GM19438 (cell line): ENCODE measurements at regions not wholly inside any gene's neighbourhood (a gene's known extent, or its start where the extent isn't known, plus 50 kb on each side); places are given as distances from the start of the nearest gene placed in this dataset.

Experiments
- ATAC-seq: cut with Tn5 transposase; IDR thresholded peaks from one replicate; pipeline ENCODE4 v1.9.1; 2021; ENCODE audit warnings: low read depth; ENCODE audit not compliant: unreplicated experiment

GRCh38 chr5:8456846-8457186 is 587.9 kb downstream of the MTRR start:
- ATAC-seq = no peak

DNA sequence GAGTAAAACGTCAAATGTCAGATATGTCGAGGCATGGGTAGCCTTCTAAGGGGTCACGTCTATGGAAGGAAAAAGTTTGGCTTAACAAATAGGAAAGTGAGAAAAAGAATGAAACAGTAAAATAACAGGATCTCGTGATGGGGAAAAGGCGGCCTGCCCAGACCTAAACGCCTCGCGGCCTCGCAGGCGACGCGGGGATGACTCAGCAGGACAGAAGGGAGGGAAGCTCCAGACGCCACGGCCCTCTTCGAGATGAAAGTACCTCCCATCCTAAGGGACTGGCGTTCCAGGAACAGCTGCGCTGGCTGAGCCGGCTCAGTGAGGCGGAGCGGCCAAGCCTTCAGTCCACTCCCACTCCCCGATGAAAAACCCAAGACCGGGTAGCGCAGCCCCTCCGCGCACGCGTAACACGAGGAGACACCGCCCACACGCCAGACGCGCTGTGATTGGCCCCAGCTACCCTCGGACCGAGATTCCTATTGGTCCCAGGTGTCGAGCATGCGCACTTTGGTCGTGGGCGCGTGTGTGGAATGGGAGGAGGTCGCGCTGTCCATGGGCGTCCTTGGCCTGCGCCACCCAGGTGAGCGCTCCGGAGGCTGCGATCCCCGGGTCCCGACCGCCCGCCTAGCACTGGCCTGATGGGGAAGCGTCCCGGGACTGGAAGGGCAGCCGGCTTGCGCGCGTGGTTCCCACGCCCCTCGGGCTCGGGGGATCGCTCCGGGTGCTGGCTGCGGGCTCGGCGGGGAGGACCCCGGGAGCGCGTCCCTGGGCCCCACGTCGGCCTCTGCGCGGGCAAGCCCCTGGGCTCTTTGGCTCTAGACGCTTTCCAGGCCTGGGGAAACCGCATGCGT is 588.5 kb downstream of the MTRR start:
- no peak for ATAC-seq

DNA sequence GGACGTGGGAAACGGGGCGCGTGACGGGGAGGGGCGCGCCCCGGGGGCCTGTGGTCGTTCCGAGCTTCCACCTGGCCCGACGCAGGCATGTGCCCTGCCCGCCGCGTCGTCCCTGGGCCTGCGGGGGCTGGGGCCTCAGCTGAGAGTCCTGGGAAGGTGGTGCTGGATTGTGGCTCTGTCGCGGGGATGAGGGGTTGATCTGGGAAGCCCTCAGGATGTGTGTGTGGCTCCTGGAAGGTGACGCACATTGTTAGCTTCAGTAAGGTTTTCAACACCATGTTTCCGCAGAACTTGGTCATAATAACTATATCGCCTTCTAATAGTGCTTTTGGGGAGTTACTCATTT is 589.1 kb downstream of the MTRR start:
- ATAC-seq = no peak

DNA sequence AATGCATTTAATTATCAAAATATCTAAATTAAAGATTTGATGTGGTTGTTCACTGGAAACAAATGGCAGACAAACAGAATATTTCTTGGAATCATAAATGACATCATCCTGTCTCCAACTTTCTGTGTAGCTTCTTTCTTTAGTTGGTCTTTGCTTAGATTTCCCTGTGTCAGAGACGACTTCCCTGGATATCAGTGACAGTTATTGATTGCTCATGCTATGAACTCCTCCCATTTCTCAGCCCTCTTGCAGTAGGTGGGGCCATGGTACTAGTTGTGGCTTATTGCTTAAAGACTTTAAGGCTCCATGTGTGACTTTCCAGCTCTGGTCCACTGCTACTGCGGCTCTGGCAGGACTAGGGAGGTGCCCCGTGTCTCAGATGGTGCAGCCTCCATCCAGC is 592.6 kb downstream of the MTRR start:
- no peak for ATAC-seq

DNA sequence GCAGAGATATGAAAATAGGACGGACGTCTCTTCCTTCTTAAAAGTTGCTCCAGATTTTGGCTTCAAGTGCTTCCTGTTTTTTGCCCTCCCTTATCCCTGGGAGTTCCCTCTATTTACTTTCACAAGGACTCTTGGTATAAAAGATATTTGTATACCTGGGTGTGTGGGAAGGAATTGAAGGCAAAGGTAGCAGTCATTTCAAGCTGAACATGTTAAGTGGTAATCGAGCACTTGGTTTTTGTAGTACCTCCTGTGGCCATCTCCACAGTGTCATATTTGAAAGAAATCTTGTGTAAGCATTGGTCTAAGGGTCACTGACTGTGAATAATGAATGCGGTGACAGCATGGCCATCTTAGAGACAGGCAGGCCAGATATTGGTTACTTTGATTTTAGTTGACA is 593.6 kb downstream of the MTRR start:
- no peak for ATAC-seq

DNA sequence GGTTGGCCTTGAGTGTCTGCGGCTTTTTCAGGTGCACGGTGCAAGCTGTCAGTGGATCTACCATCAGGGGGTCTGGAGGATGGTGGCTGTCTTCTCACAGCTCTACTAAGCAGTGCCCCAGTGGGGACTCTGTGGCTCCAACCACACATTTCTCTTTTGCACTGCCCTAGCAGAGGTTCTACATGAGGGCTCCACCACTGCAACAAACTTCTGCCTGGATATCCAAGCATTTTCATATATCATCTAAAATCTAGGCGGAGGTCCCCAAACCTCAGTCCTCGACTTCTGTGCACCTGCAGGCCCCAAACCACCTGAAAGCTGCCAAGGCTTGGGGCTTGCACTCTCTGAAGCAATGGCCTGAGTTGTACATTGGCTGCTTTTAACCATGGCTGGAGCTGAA is 601.5 kb downstream of the MTRR start:
- no peak for ATAC-seq

- ATAC-seq = no peak
Observed at GRCh38 chr5:8471581-8471980, 602.6 kb downstream of the MTRR start.

DNA sequence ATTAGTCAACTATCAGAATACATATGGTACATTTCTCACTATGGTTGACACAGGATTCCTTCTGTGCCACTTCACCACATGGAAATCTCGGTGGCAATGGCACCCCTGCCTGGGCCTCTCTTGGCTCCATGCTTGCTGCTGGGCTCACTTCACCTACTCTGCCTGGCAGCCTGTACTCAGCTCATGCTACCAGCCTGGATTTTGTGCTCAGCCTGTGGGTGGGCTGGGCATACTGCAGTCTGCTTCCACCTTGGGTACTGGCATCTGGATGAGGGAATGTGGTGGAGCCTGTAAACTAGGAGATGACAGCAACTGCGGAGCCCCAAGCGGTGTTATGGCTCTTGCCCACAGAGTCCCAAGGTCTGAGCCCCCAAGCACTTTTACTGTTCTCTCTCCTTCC is 604.1 kb downstream of the MTRR start:
- ATAC-seq = no peak

DNA sequence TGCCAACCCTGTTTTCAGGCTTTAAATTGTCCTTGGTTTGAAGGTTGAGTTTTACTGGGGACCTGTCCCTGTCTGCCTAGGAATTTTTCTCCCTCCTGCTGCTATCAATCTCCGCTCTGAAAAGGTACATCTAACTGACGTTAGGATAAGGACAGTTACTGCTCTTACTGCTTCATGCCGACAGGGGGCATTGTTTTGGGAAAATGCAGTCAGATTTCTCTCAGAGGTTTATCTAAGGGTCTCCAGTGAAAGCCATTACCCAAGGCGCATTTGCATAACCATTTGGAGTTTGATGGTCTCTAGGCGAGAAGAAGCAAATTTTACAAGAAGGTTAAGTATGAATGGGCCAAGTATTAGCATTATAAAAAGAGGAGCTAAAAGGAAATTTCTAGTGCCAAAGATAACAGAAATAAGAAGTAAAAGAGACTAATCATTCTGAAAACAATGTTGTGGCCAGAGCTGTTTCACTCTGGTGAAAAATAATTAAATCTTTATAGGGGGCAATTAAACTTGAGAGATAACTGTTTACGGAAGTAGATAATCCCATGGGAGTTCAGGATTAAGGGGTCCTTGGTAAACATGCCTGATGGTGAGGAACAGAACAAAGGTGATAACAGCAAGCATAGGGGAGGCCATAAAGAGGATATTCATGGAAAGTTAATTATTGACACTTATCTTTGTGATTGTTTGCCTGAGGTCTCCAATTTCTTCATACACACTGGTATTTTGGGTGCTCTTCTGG is 605.0 kb downstream of the MTRR start:
- no peak for ATAC-seq

- no peak for ATAC-seq
Observed at GRCh38 chr5:8474569-8474930, 605.6 kb downstream of the MTRR start.

GRCh38 chr5:8478326-8478725 is 609.4 kb downstream of the MTRR start:
- ATAC-seq = no peak

DNA sequence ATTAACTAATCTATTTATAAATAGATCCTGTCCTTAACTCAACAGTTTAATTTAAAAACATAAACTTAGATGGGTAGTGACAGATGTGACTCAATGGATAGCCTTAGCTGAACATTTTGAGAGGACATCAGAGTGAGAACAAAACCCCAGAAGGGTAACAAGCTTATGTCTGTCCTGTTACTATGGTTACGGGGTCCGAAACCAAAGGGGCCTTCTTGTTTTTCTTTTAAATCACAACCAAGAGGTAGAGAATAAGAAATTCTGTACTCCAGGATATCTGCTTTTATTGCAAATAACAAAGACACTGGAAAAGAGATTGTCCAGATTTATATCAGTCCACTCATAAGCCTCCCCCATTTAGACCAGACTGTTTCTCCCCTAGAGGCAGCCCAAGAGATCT is 612.1 kb downstream of the MTRR start:
- ATAC-seq = no peak

GRCh38 chr5:8491254-8491653 is 622.3 kb downstream of the MTRR start:
- no peak for ATAC-seq

GRCh38 chr5:8493176-8493575 is 624.2 kb downstream of the MTRR start:
- ATAC-seq = no peak

GRCh38 chr5:8500426-8500825 is 631.5 kb downstream of the MTRR start:
- ATAC-seq = no peak

- no peak for ATAC-seq
Observed at GRCh38 chr5:8505196-8505595, 636.2 kb downstream of the MTRR start.

- ATAC-seq = no peak
Observed at GRCh38 chr5:8508231-8508630, 639.3 kb downstream of the MTRR start.

DNA sequence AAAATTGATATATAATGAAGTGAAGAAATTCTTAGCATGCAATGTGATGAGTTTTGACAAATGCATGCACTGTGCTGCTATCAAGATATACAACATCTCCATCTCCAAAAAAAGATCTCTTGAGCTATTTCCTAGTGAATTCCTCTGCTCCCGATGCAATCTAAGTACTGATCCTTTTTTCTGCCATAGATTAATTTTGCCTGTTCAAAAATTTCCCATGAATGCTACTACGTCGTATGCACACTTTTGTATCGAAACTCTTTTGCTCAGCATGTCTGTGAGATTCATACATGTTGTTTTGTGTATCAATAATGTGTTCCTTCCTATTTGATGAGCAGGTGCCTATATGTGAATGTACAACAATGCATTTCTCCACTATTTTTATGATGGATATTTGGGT is 647.4 kb downstream of the MTRR start:
- no peak for ATAC-seq

- ATAC-seq = no peak
Observed at GRCh38 chr5:8517456-8517855, 648.5 kb downstream of the MTRR start.

DNA sequence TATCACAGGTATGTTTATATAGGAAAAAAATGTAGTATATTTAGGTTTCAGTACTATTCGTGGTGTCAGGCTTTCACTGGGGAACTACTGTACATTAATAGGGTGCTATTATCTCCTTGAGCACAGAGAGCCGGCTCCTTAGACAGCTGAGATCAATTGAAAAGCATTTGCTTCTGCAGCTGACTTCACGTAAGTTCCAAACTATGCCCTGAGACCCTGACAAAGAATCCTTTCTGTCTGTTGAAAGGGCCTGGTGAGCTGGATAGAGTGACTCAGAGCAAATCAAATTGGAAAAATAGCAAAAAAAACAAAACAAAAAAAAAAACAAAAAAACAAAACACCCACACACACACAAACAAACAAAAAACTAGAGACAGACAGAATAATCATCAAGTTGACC is 652.0 kb downstream of the MTRR start:
- ATAC-seq = no peak

GRCh38 chr5:8521991-8522390 is 653.0 kb downstream of the MTRR start:
- no peak for ATAC-seq

GRCh38 chr5:8522646-8523045 is 653.7 kb downstream of the MTRR start:
- no peak for ATAC-seq
